Fibroblast of the aortic adventitia (primary cell): ENCODE measurements at regions not wholly inside any gene's neighbourhood (a gene's known extent, or its start where the extent isn't known, plus 50 kb on each side); places are given as distances from the start of the nearest gene placed in this dataset.

Experiments
- DNase-seq: peaks from one replicate; pipeline ENCODE4 v3.0.0-alpha.2; 2010; ENCODE audit warnings: low read depth
- H3K4me3 ChIP-seq: 2 replicates; pipeline ENCODE4 v1.5.1; 2011; ENCODE audit warnings: low read depth, mild to moderate bottlenecking, control low read depth, low read length, moderate library complexity
- TF ChIP-seq, protein P1 (sequence below): IDR thresholded peaks from 2 replicates; pipeline ENCODE4 v1.5.1; 2011; ENCODE audit warnings: mild to moderate bottlenecking, low read length, control low read depth, inconsistent platforms; ENCODE audit not compliant: insufficient read depth

DNA sequence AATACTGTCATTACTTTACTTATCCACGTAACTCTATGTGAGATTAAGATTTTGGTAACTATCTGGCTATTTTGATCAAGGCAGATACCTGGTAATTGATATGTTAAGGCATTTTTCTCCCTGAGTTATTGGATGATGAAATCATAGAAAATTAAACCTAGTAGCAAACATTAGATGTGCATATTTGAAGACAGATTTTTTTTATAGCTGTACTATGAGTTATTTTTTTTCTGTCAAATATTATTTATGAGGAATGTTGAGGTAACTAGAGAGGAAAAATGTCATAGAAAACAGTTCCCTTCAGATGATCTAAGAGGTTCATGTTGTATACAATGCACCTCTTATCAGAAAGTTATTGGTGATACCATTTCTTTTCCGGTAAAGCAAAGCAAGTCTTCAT lies 64.9 kb upstream of the SLC38A2 start:
- TF ChIP-seq, protein P1, sequence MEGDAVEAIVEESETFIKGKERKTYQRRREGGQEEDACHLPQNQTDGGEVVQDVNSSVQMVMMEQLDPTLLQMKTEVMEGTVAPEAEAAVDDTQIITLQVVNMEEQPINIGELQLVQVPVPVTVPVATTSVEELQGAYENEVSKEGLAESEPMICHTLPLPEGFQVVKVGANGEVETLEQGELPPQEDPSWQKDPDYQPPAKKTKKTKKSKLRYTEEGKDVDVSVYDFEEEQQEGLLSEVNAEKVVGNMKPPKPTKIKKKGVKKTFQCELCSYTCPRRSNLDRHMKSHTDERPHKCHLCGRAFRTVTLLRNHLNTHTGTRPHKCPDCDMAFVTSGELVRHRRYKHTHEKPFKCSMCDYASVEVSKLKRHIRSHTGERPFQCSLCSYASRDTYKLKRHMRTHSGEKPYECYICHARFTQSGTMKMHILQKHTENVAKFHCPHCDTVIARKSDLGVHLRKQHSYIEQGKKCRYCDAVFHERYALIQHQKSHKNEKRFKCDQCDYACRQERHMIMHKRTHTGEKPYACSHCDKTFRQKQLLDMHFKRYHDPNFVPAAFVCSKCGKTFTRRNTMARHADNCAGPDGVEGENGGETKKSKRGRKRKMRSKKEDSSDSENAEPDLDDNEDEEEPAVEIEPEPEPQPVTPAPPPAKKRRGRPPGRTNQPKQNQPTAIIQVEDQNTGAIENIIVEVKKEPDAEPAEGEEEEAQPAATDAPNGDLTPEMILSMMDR, result no peak
- no peak for DNase-seq
- no peak overlapping the region for H3K4me3 ChIP-seq

DNA sequence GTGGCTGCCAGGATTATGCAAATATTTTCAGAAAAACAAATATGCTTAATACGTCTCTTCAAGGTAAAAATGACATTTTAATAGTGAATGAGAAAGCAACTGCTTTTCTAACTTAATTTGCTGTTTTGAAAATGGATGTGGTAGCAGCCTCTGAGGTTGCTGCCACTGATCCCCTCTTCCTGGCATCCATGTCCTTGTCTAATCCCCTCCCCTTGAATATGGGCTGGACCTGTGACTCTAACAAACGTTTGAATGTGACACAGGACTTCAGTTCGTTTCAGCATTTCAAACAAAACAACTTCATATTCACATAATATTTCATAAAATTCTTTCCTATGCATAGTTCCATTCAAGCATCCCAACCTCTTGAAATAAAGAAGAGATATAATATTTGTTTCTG lies 64.2 kb upstream of the SLC38A2 start:
- no peak for DNase-seq
- TF ChIP-seq, protein P1, result no peak
- no peak overlapping the region for H3K4me3 ChIP-seq

DNA sequence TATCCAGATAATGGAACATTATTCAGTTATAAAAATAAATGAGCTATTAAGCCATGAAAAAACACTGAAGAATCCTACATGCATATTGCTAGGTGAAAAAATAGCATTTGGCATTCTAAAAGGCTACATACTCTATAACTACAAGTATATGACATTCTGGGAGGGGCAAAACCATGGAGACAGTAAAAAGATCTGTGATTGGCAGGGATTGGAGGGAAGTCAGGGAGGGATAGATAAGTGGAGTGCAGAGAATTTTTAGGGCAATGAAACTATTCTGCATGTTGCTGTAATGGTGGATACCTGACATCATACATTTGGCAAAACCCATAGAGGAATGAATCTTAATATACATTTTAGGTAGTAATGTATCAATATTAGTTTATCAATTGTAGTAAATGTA lies 63.1 kb upstream of the SLC38A2 start:
- no peak for DNase-seq
- no peak overlapping the region for H3K4me3 ChIP-seq
- TF ChIP-seq, protein P1, result no peak

DNA sequence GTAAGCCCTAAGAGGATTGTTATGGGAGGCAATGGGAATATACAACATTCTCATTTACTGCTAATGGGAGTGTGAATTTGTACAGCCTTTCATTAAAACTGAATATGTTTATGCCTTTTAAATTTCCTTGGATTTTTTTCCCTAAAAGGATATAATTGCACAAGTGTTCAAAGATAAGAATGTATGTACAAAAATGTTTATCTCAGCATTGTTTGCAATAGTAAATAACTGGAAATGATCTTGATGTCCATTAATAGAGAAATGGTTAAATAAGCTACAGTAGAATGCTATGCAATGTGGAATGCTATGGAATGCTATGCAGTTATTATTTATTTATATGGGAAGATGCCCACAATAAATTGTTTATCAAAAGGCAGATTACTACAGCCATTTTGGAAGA lies 62.5 kb upstream of the SLC38A2 start:
- TF ChIP-seq, protein P1, result no peak
- no peak overlapping the region for H3K4me3 ChIP-seq
- DNase-seq, result no peak

DNA sequence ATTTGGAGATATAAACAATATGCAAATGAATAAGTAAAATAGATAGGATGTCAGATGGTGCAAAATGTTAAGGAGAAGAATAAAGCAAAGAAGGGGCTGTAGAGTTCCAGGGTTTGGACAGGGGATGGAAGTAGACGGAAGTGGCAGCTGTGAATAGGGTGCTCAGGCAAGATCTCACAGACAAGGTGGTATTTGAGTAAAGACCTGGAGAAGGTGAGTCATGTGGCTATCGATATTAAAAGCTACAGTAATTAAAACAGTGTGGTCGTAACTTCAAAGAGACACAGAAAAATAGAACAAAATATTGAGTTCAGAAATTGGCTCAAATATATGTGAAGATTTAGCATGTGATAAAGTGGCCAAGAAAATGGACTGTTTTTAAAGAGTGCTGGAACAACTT lies 61.3 kb upstream of the SLC38A2 start:
- no peak overlapping the region for H3K4me3 ChIP-seq
- TF ChIP-seq, protein P1, result no peak
- no peak for DNase-seq

DNA sequence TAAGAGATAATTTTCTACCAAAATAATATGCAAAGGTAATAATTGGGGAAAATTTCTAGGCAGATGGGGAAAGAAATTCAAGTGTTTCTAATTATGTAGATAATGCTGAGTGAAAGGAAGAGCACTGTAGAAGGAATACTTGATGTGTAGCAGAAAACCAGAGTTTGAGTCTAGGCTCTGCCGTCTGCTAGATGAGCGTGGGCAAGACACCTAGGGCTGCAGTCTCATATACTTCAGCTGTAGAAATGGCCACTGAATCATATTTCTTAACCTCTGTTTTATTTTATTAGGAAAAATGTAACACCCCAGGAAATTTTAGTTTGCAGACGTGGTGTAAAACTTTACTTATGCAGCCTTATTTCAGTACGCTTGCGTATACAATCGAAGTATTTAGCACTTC lies 59.8 kb upstream of the SLC38A2 start:
- DNase-seq, result no peak
- TF ChIP-seq, protein P1, result no peak
- no peak overlapping the region for H3K4me3 ChIP-seq

DNA sequence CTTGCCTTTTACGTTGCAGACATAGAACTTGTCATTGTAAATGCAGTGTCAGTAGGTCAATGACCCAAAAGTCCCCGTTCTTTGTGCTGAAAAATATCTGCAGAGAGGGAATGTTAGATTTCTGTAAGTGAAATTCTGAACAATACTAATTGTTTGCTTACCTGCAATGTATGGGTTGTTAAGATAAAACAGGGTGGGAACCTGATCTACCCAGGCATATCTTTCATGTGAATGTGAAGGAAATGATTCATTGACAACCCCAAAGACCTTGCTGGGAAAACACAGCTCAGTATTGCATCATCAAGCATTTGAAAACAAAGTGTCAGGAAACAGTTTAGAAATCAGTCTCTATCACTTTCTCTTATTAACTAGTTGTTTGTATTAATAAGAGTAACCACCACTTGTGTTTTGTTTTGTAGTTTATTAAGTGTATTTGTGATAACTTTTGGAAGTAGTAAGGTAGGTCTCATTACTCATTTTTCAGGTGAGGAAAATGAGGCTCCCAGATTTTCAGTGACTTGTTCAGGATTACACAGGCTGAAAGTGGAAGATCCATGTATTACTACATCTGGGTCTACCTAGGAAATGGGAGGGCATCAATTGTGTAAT lies 57.9 kb upstream of the SLC38A2 start:
- no peak overlapping the region for H3K4me3 ChIP-seq
- TF ChIP-seq, protein P1, result no peak
- peak; percentile 91 for DNase-seq
